HG03025 (cell line): ENCODE measurements at regions not wholly inside any gene's neighbourhood (a gene's known extent, or its start where the extent isn't known, plus 50 kb on each side); places are given as distances from the start of the nearest gene placed in this dataset.

ENCODE experiments used
- ATAC-seq: cut with Tn5 transposase; IDR thresholded peaks from one replicate; pipeline ENCODE4 v1.9.1; 2021; ENCODE audit warnings: mild to moderate bottlenecking, moderate library complexity; ENCODE audit not compliant: unreplicated experiment, low FRiP score

DNA sequence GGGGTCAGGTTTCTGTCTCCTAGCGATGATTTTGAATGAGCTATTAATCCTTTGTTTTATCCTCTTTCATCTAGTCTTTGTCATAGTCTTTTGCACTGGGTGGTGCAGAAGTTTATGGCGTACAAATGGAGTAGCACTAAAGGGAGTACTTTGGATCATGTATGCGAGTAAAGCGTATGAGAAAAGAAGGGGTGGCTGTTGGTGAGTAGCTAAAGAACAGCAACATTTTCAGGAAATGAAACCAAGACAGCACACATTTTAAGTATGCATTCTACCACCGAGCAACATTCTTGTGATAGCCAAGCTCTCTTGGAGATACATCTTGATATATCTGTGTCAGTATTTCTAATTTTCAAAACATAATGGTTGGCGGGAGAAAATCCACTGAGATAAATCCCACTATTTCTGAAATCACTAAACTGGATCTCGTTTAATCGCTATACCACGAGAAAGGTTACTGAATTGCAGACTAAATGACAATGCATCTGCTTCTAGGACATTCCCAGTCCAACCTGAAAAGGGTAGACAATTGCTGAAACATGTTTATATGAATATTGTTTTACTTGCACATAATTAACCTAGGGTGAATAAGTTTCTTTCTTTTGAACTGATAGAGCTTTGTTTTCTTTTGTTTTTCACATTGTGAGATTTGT is 196.1 kb downstream of the TRIM27 start:
- no peak for ATAC-seq

DNA sequence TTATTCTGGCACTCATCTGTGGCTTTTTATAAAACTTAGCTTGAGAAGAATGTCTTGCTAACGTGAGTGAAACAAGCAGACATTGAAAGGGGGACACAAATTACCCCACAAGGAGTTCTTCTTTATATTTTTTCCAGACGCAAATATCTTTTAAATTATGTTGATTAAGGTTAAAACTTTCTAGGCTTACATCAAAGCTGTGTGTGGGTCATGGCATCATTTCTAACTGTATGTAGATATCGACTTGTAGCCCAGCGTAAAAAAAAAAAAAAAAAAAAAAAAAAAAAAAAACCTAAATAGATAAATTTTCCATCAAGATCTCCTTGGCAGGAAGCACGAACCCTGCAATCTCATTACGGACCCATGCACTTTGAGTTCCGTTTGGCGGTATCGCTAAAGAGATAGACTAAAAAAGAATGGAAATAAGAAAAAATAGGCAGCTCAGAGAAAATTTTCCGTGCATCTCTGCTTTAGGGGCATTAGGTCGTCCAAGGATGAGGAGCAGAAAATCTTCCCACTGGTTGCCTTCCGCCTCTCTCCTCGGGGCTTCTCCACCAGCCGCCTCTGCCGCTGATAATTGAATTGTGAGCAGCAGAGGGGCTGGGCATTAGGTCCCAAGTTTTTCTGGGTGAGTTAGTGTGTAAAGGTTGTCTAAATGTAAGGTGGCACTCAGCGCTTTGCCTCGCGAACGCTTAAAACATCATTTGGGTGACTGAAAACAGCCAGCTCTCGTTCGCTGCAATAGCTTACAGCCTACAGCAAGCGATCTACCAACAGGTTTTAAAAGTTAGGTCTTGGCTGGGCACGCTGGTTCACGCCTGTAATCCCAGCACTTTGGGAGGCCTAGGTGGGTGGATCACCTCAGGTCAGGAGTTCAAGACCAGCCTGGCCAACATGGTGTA is 194.0 kb downstream of the TRIM27 start:
- no peak for ATAC-seq

DNA sequence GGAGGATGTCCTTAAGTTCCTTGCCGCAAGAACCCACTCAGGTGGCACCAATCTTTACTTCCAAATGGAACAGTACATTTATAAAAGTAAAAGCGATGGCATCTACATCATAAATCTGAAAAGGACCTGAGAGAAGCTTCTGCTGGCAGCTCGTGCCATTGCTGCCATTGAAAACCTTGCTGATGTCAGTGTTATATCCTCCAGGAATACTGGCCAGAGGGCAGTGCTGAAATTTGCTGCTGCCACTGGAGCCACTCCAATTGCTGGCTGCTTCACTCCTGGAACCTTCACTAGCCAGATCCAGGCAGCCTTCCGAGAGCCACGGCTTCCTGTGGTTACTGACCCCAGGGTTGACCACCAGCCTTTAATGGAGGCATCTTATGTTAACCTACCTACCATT is 191.7 kb downstream of the TRIM27 start:
- no peak for ATAC-seq

DNA sequence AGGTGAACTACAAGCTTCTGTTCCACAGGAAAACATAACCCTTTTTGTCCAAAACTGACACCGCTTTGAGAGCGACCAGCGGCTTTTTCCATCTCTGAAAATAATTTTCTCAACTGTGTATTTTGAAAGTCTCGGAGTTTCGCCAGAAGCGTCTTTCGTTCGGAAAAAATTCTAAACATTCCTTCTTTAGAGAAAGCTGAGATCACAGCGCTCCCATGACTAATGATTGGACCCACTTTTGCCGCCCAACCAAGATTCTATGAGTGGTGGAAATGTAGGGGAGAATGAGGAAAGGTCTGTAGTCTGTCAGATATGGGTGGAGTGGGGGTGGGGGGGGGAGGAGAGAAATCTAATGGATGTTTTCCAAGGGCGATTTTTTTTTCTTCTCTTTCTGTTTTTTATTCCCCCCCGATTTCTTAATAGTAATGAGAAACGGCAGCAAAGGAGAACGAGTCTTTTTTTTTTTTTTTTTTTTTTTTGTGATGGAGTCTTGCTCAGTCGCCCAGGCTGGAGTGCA is 189.3 kb downstream of the TRIM27 start:
- no peak for ATAC-seq

DNA sequence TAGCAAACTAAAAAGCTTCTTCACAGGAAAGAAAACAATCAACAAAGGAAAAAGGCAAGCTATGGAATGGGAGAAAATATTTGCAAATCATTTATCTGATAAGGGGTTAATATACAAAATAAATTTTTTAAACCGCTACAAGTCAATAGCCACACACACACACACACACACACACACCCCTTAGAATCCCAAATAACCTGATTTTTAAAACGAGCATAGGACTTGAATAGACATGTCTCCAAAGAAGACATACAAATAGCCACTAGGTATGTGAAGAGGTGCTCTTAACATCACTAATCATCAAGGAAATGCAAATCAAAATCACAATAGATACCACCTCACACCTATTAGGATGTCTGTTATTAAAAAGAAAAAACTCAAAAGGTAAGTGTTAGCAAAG is 187.7 kb downstream of the TRIM27 start:
- no peak for ATAC-seq

DNA sequence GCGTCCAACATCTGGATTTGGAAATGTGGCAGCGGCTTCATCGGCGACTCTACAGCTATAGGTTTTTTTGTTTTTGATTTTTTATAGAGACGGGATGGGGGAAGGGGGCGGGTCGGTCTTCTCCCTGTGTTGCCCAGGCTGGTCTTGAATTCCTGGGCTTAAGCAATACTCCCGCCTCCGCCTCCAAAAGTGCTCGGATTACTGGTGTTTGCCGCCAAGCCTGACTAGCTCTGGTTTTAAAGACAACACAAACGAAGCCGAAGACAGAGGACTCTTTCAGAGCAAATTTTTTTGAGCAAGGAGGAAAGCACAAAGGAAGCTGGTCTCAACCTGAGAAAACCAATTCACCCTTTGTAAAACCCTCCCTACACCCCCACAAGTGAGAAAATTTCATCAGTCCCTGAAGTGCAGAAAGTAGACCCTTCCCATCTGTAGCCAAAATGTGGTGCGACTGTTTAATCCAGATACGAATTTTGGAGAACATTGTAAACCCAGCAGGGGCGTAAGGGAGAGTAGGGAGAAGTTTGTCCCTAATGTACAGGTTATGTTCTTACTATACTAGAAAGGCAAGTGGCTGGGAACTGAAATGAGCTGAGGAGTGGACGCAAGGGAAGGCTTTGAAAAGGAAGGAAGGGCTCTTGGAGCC is 185.9 kb downstream of the TRIM27 start:
- no peak for ATAC-seq

DNA sequence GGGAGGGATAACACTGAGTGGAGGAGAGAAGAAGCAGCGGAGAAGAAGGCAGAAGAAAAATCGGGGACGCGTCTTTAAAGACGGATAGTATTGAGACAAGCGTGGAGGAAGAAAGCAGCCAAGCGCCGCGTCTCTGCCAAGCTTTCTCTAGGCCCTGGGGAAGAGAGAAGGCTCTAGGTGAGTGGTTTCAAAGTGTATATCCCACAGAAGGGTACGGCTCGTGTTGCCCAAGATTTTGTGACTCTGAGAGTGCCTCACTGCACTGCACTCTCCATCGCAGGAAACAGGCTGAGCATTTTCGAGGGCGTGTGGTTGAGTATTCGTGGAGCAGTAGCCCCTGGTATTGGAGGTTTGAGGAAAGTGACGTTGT is 185.4 kb downstream of the TRIM27 start:
- no peak for ATAC-seq

DNA sequence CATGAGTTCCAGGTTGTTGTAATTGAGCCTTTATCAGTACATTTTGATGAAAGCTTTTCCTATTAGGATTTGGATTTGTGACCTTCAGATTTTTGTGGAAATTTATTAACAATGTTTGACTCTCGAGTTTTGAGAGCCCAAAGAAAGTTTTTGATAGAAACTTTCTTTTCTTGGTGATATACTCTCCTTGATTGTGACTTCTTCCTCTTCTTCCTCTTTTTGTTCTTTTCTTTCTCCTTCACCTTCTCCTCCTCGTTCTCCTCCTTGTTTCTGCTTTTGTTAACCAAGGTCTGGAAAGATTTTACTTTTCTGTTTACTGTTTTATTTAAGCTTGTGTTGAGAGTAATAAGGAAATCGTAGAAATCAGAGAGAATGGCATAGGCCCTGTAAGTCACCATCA is 182.4 kb downstream of the TRIM27 start:
- ATAC-seq: no peak

DNA sequence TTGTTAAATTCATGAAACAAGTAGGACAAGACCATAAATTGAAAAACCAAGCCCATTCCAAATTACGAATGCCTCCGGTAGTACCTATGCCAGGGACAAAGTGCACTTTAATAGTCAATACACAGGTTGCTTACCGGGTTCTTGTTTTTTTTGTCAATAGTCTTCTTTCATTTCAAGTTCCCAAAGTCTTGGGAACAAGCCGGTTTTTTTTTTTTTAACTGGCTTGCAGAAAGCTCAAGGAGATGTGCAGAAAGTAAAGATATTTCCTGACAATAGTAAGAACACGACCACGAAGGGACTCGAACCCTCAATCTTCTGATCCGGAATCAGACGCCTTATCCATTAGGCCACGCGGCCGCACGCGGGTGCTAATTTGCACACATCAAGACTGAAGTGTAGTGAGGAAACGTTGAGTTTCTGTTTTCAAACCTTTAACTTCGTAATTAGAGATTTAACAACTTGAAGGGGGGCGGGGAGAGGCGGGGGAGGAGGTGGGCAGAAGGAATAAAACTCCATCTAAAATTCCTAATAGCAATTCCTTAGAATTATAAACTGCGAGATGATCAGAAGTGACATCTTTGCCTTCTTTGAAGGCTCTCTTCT is 181.0 kb downstream of the TRIM27 start:
- ATAC-seq: no peak

DNA sequence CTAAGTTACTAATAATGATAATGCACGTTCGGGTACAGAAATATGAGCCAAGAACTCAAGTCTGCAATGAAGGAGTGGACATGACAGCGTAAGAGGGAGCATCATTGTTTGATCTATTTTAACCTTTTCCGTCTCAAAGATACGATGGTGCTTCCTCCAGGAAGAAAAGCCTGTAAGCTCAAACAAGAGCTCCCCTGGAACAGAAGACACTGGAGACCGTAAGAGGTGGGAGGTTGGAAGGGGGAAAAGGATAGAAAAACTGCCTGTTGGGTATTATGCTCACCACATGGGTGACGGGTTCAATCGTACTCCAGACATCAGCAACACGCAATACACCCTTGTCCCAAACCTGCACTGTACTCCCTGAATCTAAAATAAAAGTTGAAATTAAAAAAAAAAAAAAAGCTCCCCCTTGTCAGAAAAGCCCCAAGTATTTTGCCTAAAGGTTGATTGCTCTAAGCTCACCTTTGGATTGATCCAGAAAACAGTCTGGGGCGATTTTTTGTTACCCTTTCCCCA is 180.5 kb downstream of the TRIM27 start:
- ATAC-seq: no peak

DNA sequence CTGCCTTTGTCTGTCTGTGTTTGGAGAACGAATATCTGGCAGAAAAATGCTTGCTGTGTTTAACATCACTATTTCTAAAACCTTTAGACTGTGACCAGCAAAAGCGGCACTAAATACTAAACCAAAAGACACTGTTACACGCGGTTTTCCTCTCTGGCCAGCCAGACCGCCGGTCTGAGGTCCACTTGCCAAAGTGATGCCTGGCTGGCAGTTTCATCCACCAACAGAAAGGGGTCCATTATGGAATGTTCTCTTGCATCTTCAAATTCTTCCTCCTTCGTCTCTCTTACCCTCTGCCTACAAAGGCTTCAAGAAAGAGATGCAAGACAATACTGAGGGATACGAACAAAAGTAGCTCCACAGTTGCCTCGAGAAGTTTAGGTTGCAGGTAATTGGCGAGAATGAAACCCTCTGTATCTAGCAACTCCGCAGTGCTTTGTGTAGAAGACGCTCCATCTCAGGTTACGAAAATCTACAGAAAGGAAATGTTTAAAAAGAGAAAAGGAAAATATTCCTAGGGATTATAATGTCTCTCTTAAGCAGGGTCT is 176.6 kb downstream of the TRIM27 start:
- no peak for ATAC-seq

DNA sequence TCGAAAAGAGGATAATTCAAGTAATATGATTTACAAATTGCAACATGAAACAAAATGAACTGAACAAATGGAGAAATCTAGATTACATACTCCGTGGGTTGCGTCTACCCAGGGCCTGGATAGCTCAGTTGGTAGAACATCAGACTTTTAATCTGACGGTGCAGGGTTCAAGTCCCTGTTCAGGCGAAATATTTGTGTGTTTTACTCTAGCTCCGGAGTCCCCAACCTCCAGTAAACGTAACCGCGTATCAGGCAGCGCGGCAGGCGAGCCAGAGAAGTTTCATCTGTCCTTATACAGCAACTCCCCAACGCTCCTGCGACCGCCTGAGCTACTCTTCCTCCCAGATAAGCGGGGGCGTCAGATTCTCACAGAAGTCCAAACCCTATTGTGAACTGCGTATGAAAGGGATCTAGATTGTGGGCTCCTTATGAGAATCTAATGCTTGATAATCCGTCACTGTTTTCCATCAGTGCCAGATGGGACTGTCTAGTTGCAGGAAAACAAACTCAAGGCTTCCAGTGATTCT is 176.1 kb downstream of the TRIM27 start:
- ATAC-seq: no peak

DNA sequence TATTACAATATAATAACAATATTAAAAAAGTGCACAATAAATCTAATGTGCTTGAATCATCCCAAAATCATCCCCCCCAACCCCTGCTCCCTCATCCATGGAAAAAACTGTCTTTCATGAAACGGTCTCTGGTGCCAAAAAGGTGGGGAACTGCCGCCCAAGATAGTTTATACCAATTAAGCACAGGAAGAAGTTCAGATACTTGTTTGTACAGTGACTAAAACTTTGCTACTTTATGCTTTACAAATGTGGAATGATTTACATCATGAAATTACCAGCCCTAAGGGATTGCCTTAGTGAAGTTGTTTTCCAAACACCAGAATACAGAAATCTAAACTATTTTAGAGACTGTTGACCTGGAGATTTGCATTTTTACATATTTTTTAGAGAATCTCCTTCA is 175.6 kb downstream of the TRIM27 start:
- ATAC-seq: no peak

DNA sequence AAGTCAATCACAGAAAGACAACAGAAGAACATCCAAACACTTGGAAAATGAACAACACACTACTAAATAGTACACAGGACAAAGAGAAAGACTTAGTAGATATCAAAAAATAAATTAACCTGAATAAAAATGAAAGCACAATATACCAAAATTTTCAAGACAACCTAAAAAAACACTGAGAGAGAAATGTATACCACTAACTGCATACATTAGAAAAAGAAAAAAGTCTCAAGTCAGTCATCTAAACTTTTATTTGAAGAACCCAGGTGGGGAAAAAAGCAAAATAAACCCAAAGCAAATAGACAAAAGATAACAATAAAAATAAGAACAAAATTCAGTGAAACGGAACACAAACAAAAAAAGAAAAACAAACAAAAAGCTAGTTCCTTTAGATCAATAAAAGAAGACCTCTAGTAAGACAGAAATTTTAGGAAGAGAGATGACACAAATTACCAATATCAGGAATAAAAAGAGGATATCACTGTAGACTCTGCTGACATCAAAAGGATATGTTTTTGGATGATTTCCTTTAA is 172.8 kb downstream of the TRIM27 start:
- ATAC-seq: no peak

DNA sequence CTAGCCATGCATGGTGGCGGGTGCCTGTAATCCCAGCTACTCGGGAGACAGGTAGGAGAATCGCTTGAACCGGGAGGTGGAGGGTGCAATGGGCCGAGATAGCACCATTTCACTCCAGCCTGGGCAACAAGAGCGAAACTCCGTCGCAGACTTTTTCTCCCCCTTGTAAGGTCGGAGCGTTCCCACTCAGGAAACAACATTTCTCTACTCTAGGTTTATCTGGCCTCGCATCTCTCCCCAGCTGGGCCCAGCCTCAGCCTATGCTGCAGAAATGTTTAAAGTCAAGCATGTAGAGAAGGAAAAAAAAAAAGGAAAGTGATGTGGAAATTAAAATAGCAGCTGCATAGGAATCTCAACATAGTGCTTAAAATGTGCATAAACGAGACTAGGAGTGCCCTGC is 172.3 kb downstream of the TRIM27 start:
- ATAC-seq: no peak

DNA sequence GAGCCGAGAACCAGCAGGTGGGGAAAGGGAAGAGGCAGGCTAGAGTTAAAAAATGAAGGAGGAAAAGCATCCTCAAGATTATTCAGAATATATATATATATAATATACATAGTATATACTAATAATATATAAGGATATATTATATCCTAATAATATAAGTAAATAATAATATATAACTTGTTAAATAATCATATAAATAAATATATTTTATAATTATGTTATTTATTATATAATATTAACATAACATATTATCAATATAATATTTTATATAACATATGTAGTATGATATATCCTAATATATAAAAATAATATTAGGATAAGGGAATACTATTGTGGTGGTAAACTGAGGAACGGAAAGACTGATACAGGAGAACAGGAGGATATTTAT is 171.8 kb downstream of the TRIM27 start:
- ATAC-seq: no peak

DNA sequence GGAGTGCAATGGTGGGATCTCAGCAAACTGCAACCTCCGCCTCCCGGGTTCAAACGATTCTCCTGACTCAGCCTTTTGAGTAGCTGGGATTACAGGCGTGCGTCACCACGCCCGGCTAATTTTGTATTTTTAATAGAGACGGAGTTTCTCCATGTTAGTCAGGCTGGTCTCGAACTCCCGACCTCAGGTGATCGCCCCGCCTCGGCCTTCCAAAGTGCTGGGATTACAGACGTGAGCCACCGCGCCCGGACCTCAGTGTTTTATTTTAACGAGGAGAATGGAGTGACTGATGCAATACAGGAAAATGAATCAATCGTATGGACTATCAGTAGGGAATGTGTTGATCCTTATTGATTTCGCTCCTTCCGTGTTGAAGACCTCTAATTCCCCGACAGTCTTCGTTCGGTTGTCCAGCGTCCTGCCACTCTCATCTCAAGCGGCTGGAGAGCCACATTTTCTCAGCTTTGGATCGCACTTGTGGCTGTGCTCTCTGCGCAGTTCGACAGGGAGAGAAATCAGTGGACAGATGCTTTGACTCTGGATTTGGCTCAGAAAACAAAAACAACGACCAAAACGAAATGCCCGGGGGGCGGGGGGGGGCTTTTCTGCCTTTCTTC is 166.2 kb downstream of the TRIM27 start:
- no peak for ATAC-seq

DNA sequence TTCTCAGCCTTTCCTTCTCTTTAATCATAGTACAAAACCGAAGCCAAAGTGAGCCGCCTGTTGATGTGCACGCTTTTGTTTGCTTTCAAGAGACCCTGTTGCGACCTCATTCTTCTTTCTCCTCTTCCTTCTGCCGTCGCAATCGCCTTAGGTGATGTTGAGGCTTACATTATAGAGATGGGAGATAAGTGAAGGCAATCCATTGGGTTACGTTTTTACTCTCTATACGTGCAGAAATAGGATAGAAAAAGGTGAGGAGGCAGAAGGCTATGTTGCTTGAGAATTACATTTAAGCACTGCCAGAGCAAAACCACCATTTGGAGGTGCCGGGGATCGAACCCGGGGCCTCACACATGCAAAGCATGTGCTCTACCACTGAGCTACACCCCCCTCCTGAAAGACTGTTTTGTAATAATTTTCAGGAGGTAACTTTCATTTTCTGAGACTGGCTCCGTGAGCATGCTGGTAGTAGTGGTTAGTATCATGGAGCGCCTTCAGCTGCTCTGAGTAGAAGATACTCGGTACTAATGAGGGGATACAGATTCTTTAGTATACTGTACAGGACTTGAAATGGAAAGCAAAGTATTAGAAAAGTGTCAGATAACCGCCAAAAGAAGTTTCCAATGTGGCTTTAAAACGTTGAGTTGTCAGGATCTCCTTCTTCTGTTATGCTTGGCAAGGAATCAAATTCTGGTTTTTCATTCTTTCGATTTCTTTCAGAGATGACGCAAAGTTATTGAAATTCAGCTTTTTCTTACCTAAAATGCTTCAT is 165.6 kb downstream of the TRIM27 start:
- ATAC-seq: no peak

DNA sequence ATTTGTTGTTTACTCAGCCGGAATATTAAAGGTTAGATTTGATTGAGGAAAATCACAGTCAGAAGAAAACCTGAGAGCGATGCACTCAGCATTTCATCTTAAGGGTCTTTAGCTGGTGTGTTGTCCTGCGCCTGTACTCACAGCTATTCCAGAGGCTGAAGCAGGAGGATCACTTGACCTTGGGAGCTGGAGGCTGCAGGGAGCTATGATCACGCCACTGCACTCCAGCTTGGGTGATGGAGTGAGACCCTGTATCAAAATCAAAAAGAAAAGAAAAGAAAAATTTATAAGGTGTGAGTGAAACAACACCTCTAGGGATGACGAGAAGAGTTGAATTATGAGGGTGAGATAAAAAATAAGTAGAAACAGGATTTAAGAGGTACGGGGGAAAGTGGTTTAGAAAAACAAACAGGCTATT is 165.0 kb downstream of the TRIM27 start:
- ATAC-seq: no peak
